ENCODE measurements at regions not wholly inside any gene's neighbourhood (a gene's known extent, or its start where the extent isn't known, plus 50 kb on each side); places are given as distances from the start of the nearest gene placed in this dataset.

DNA sequence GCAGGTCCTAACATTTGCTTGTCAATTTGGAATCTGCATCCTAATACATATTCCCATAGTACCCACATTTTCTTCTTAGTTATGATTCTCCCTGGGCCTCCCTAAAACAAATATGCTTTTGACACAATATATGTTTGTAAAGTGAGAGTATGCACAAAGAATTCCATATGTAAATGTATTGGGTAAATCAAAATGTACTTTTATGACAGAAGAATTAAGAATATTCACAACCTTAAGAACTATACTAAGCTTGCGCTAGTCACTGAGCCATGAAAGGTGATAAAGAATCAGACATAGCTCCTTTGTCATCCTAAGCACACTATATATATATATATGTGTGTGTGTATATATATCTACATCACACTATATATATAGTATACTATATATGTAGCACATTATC lies 438.5 kb downstream of the ACTL7B start:
- ChIA-PET CTCF (interaction anchor here (1.2 to 3.4 kb wide), 3 partner anchors 9 to 148 kb away, joined by 3 to 15 read pairs (median 3); no protein-coding TSS in a partner anchor), POLR2A (no interaction called here)
- no peak for DNase-seq (ENCODE audit: low read depth, low spot score)
- TF ChIP-seq, protein P1, sequence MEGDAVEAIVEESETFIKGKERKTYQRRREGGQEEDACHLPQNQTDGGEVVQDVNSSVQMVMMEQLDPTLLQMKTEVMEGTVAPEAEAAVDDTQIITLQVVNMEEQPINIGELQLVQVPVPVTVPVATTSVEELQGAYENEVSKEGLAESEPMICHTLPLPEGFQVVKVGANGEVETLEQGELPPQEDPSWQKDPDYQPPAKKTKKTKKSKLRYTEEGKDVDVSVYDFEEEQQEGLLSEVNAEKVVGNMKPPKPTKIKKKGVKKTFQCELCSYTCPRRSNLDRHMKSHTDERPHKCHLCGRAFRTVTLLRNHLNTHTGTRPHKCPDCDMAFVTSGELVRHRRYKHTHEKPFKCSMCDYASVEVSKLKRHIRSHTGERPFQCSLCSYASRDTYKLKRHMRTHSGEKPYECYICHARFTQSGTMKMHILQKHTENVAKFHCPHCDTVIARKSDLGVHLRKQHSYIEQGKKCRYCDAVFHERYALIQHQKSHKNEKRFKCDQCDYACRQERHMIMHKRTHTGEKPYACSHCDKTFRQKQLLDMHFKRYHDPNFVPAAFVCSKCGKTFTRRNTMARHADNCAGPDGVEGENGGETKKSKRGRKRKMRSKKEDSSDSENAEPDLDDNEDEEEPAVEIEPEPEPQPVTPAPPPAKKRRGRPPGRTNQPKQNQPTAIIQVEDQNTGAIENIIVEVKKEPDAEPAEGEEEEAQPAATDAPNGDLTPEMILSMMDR (IDR thresholded peaks at IDR 0.05; ENCODE audit: insufficient read depth, low read length, missing control alignments) = no peak
- no peak overlapping the region for H3K4me3 ChIP-seq (ENCODE audit: low read depth, low read length)

DNA sequence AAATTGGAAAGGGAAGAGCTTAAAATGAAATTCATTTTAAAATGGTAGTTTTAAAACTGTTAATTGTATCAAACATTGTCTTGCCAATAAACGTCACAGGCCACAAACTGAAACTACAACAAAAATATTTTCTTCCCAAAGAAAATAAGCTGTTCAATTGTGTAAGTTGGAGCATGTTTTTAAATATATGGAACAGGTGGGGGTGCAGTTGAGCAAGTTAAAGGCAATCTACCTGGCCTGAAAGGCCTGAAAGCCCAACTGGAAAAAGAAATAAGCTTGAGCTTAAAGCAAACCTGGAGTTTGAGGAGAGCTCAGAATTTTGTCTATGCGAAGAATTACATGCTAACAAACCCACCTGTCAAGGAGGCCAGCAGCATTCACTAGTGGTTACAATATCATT lies 439.5 kb downstream of the ACTL7B start:
- no peak for DNase-seq (ENCODE audit: low read depth, low spot score)
- ChIA-PET POLR2A (no interaction called here), CTCF (interaction anchor here (0.7 to 3.4 kb wide), 4 partner anchors 10 to 228 kb away, joined by 3 to 15 read pairs (median 3); no protein-coding TSS in a partner anchor)
- TF ChIP-seq, protein P1 (IDR thresholded peaks at IDR 0.05; ENCODE audit: insufficient read depth, low read length, missing control alignments) = no peak
- H3K4me3 ChIP-seq (ENCODE audit: low read depth, low read length) = no peak overlapping the region

DNA sequence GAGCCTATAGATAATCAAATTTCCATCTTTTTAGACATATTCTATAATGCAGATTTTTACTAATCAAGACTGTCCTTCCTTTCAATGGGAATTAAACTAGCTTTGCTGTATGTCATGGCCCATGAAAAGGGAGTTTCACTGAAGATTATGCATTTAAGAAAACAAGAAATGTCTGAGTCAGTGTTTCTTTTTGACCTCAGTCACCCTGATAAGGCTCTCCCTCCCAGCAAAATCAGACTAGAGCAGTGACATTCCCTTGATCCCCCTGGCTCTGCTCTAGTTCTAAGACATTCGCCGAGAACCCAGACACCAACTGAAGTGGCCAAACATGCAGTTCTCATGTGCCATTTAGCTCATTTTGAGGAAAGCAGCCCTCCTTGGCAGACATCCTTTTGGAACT lies 442.0 kb downstream of the ACTL7B start:
- ChIA-PET POLR2A (interaction anchor here (0.6 kb wide), 1 partner anchor 191 kb away, joined by 4 read pairs; no protein-coding TSS in a partner anchor), CTCF (interaction anchor here (0.9 to 1.6 kb wide), 3 partner anchors 11 to 152 kb away, joined by 3 to 10 read pairs (median 4); no protein-coding TSS in a partner anchor)
- DNase-seq (ENCODE audit: low read depth, low spot score) = no peak
- TF ChIP-seq, protein P1 (IDR thresholded peaks at IDR 0.05; ENCODE audit: insufficient read depth, low read length, missing control alignments) = no peak
- no peak overlapping the region for H3K4me3 ChIP-seq (ENCODE audit: low read depth, low read length)

DNA sequence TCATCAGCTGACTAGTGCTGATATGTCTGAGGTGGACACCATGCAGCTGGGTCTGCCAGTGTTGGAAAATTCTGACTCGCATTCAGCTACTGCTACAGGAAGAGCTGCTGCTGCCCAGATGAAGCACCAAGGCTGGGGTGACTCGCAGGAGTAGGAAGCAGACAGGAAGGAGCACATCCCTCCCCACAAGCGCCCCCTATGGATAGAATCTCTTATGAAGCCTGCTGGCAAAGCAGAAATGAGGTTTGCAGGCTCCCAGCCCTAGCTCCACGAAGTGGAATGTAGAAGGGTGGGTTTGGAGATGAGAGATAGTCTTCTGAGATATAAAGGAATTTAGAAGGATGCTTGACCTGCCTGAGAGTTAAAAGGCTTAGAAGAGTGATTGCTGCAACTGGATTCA lies 443.0 kb downstream of the ACTL7B start:
- H3K4me3 ChIP-seq (ENCODE audit: low read depth, low read length) = no peak overlapping the region
- TF ChIP-seq, protein P1 (IDR thresholded peaks at IDR 0.05; ENCODE audit: insufficient read depth, low read length, missing control alignments) = no peak
- CTCF ChIA-PET = interaction anchor here (0.6 to 1.9 kb wide), 3 partner anchors 15 to 994 kb away, joined by 3 to 5 read pairs (median 3); no protein-coding TSS in a partner anchor
- no peak for DNase-seq (ENCODE audit: low read depth, low spot score)
- POLR2A ChIA-PET = interaction anchor here (0.6 kb wide), 1 partner anchor 119 kb away, joined by 3 read pairs; no protein-coding TSS in a partner anchor

DNA sequence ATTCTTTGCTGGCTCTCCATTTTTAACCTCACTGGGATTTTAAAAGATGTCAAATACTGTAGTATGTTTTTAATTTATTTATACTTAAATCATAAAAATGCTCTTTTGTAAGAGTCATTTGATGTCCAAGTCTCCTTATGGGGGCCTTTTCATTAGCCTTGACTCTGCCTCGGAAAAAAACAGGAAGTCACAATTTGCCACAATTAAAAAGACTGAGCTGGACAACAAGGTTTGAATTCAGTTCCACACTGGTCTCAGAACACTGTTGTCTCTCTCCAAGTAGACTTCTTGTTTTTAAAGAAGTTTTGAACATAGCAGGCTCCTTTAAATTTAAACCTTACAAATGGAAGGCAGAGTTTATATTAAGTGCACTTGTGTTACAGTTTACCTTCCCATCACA lies 444.2 kb downstream of the ACTL7B start:
- ChIA-PET CTCF (interaction anchor here (0.8 to 1.9 kb wide), 3 partner anchors 140 to 158 kb away, joined by 3 to 5 read pairs (median 3); no protein-coding TSS in a partner anchor), POLR2A (no interaction called here)
- no peak for DNase-seq (ENCODE audit: low read depth, low spot score)
- H3K4me3 ChIP-seq (ENCODE audit: low read depth, low read length) = no peak overlapping the region
- TF ChIP-seq, protein P1 (IDR thresholded peaks at IDR 0.05; ENCODE audit: insufficient read depth, low read length, missing control alignments) = no peak

DNA sequence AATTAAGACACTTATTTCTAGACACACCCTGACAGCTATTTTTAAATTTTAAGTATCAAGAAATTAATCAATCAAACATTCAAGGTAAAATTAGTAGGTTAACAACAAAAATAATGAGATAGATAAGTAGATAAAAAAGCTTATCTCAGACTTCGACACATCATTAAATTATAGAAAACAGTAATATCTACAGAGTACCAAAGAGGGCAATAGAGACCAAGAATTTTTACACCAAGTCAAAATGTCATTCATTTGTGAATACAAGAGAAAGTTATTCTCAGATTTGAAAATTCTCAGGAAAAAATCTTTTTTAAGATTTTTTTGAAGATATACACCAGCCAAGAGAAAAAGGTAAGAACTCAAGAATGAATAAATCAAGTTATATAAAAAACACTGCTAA lies 445.6 kb downstream of the ACTL7B start:
- ChIA-PET POLR2A (no interaction called here), CTCF (interaction anchor here (0.6 to 3.1 kb wide), 7 partner anchors 9 to 351 kb away, joined by 3 to 8 read pairs (median 4); no protein-coding TSS in a partner anchor)

More for the DNA sequence above, 445.6 kb downstream of the ACTL7B start:
- TF ChIP-seq, protein P1 (IDR thresholded peaks at IDR 0.05; ENCODE audit: insufficient read depth, low read length, missing control alignments) = no peak
- H3K4me3 ChIP-seq (ENCODE audit: low read depth, low read length) = no peak overlapping the region
- no peak for DNase-seq (ENCODE audit: low read depth, low spot score)
